22Rv1 (cell line): ENCODE measurements at regions not wholly inside any gene's neighbourhood (a gene's known extent, or its start where the extent isn't known, plus 50 kb on each side); places are given as distances from the start of the nearest gene placed in this dataset.

Experiments used
- ZFX ChIP-seq: fragments of 450-650 bp; IDR thresholded peaks from 2 replicates; pipeline ENCODE4 v1.6.1; 2017; ENCODE audit warnings: antibody characterized with exemption, borderline replicate concordance
- TF ChIP-seq, protein P1 (sequence below): fragments of 450-650 bp; IDR thresholded peaks from 2 replicates; pipeline ENCODE4 v1.5.1; 2017; ENCODE audit warnings: mild to moderate bottlenecking

DNA sequence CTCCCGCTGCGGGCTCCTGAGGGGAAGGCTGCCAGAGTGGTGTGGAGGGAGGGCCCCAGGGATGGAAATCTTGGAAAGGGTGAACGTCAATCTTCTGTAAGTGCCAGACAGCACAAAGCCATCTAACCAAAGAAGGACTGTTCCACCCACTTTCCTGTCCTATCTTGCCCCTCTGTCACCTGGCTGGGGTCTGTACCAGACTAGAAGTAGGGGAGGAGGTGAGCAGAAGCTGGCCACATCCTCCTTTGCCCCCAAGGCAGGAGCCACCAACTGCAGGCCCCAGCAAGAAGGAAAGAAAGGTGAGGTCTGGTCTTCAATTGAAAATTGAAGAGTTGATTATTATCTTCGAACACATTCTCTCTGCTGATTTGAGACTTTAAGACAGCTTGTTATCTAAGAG lies 214.4 kb upstream of the LEF1 start:
- TF ChIP-seq, protein P1, sequence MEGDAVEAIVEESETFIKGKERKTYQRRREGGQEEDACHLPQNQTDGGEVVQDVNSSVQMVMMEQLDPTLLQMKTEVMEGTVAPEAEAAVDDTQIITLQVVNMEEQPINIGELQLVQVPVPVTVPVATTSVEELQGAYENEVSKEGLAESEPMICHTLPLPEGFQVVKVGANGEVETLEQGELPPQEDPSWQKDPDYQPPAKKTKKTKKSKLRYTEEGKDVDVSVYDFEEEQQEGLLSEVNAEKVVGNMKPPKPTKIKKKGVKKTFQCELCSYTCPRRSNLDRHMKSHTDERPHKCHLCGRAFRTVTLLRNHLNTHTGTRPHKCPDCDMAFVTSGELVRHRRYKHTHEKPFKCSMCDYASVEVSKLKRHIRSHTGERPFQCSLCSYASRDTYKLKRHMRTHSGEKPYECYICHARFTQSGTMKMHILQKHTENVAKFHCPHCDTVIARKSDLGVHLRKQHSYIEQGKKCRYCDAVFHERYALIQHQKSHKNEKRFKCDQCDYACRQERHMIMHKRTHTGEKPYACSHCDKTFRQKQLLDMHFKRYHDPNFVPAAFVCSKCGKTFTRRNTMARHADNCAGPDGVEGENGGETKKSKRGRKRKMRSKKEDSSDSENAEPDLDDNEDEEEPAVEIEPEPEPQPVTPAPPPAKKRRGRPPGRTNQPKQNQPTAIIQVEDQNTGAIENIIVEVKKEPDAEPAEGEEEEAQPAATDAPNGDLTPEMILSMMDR = no peak
- TF ChIP-seq ZFX = no peak
